GM12878 (cell line): ENCODE measurements at regions not wholly inside any gene's neighbourhood (a gene's known extent, or its start where the extent isn't known, plus 50 kb on each side); places are given as distances from the start of the nearest gene placed in this dataset.

Experiments used
- CHD1 ChIP-seq: IDR thresholded peaks from 2 replicates; pipeline ENCODE4 v1.6.1; 2012; ENCODE audit warnings: low read depth, low read length, improper control_type of control experiment
- CTCF ChIP-seq, 3 experiments: IDR thresholded peaks in 2 of 3; conservative IDR thresholded peaks in 1 of 3; 2 replicates each; pipeline ENCODE4 v1.5.1; 2011; ENCODE audit warnings: low read depth in 3 of 3, low read length in 3 of 3, mild to moderate bottlenecking in 3 of 3, control low read depth in 2 of 3, moderate library complexity in 2 of 3, inconsistent platforms in 1 of 3, mixed read lengths in 1 of 3; ENCODE audit not compliant: control insufficient read depth in 2 of 3, insufficient read depth in 1 of 3; ENCODE audit errors: extremely low read depth in 1 of 3
- EP300 ChIP-seq, 2 experiments: fragments of 150-350 bp in 1 of 2; IDR thresholded peaks; 2 replicates each; pipeline ENCODE4 v1.6.1; 2011 to 2012; ENCODE audit warnings: low read depth in 2 of 2, low read length in 2 of 2, borderline replicate concordance in 1 of 2, improper control_type of control experiment in 1 of 2, inconsistent platforms in 1 of 2; ENCODE audit not compliant: control insufficient read depth in 1 of 2
- ETV6 ChIP-seq, 2 experiments: fragments of 450-650 bp in 1 of 2; IDR thresholded peaks in 1 of 2; conservative IDR thresholded peaks in 1 of 2; 2 replicates each; pipeline ENCODE4 v1.6.1; 2014; ENCODE audit warnings: antibody characterized with exemption in 1 of 2, borderline replicate concordance in 1 of 2, low read depth in 1 of 2, mild to moderate bottlenecking in 1 of 2, moderate library complexity in 1 of 2
- HCFC1 ChIP-seq: fragments of 150-350 bp; IDR thresholded peaks from 2 replicates; pipeline ENCODE4 v1.6.1; 2014; ENCODE audit warnings: low read length
- JUNB ChIP-seq: IDR thresholded peaks from 2 replicates; pipeline ENCODE4 v1.6.1; 2016; ENCODE audit warnings: antibody characterized with exemption, mild to moderate bottlenecking
- JUND ChIP-seq: IDR thresholded peaks from 2 replicates; pipeline ENCODE4 v1.6.1; 2012; ENCODE audit warnings: low read depth, mild to moderate bottlenecking, low read length, improper control_type of control experiment, moderate library complexity
- MAX ChIP-seq: IDR thresholded peaks from 2 replicates; pipeline ENCODE4 v1.6.1; 2012; ENCODE audit warnings: low read depth, low read length, improper control_type of control experiment
- POLR2AphosphoS2 ChIP-seq: IDR thresholded peaks from 2 replicates; pipeline ENCODE4 v1.6.1; 2011; ENCODE audit warnings: low read depth, mild to moderate bottlenecking, low read length, improper control_type of control experiment, moderate library complexity
- RBBP5 ChIP-seq: fragments of 200-600 bp; sonication (generic); conservative IDR thresholded peaks from 2 replicates; pipeline ENCODE4 v1.6.1; 2016
- REST ChIP-seq: IDR thresholded peaks from 2 replicates; pipeline ENCODE4 v1.6.1; 2012; ENCODE audit warnings: mild to moderate bottlenecking, low read depth, low read length
- TBL1XR1 ChIP-seq: IDR thresholded peaks from 2 replicates; pipeline ENCODE4 v1.6.1; 2012; ENCODE audit warnings: low read depth, low read length, improper control_type of control experiment
- ZSCAN29 ChIP-seq: fragments of 450-650 bp; IDR thresholded peaks from 2 replicates; pipeline ENCODE4 v1.6.1; 2017; ENCODE audit warnings: mild to moderate bottlenecking, moderate library complexity

- no peak for TF ChIP-seq POLR2AphosphoS2
- no peak for TF ChIP-seq JUNB
- no peak for TF ChIP-seq CTCF (IDR thresholded peaks at IDR 0.05 in 2 of 3, conservative IDR thresholded peaks at IDR 0.05 in 1 of 3; ENCODE audit: control insufficient read depth in 2 of 3, extremely low read depth in 1 of 3, insufficient read depth in 1 of 3, low read depth in 3 of 3, low read length in 3 of 3)
- no peak for TF ChIP-seq TBL1XR1
- TF ChIP-seq ZSCAN29: no peak
- TF ChIP-seq REST: no peak
- no peak for TF ChIP-seq EP300 (IDR thresholded peaks at IDR 0.05; ENCODE audit: borderline replicate concordance in 1 of 2, control insufficient read depth in 1 of 2, low read depth in 2 of 2, low read length in 2 of 2)
- TF ChIP-seq HCFC1: no peak
- no peak for TF ChIP-seq JUND
- TF ChIP-seq MAX: no peak
- TF ChIP-seq RBBP5: no peak
- TF ChIP-seq ETV6 (conservative IDR thresholded peaks at IDR 0.05 in 1 of 2, IDR thresholded peaks at IDR 0.05 in 1 of 2; ENCODE audit: borderline replicate concordance in 1 of 2, low read depth in 1 of 2): no peak
- no peak for TF ChIP-seq CHD1
These were observed 207.8 kb downstream of the POSTN start for GRCh38 chr13:37390735-37391134.
